GM23248 (cell line): ENCODE measurements at regions not wholly inside any gene's neighbourhood (a gene's known extent, or its start where the extent isn't known, plus 50 kb on each side); places are given as distances from the start of the nearest gene placed in this dataset.
"Not testable (repeated sequence)": the region's sequence is repeated elsewhere in the genome, so short reads cannot be mapped to it uniquely, and the experiment has no call there.

ENCODE experiments used
- EZH2 ChIP-seq: fragments of 200-600 bp; sonication (generic); IDR thresholded peaks from 2 replicates; pipeline ENCODE4 v1.6.1; 2018; ENCODE audit warnings: antibody characterized with exemption, mild to moderate bottlenecking; ENCODE audit not compliant: insufficient read depth, poor library complexity, severe bottlenecking
- EZH2phosphoT487 ChIP-seq: fragments of 200-600 bp; sonication (generic); IDR thresholded peaks from 2 replicates; pipeline ENCODE4 v1.6.1; 2018; ENCODE audit warnings: antibody characterized with exemption, moderate library complexity, mild to moderate bottlenecking, low read depth; ENCODE audit not compliant: insufficient read depth

- TF ChIP-seq EZH2, EZH2phosphoT487: not testable (repeated sequence)
These were observed 121.4 kb upstream of the FAM20C start for GRCh38 chr7:70989-71388.
